ENCODE measurements at regions not wholly inside any gene's neighbourhood (a gene's known extent, or its start where the extent isn't known, plus 50 kb on each side); places are given as distances from the start of the nearest gene placed in this dataset.

DNA sequence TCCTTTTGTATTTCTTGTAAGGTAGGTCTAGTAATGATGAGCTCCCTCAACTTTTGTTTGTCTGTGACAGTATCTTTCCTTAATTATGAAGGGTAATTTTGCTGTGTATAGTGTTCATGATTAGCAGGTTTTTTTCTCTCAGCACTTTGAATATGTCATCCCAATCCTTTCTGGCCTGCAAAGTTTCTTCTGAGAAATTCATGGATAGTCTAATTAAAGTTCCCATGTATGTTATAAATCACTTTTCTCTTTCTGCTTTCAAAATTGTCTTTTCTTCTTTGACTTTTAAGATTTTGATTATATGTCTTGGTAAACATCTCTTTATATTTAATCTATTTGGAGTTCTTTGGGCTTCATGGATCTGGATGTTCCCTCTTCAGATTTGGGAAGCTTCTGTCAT, 54.3 kb upstream of the ZKSCAN2 start:
- FAIRE-seq (no peak), ATAC-seq (no peak), DNase-seq (ENCODE audit: low read depth, low spot score) (no peak)
- no peak for TF ChIP-seq POLR2A (IDR thresholded peaks at IDR 0.05; ENCODE audit: low read depth, low read length)
- H3K79me2 ChIP-seq (ENCODE audit: control insufficient read depth, insufficient read depth, low read length), result no peaks in the 10 kb centered on the region
- H3K4me1 ChIP-seq (ENCODE audit: control insufficient read depth, insufficient read depth, low read length), result no peaks in the 10 kb centered on the region
- H3K27ac ChIP-seq (ENCODE audit: control insufficient read depth, insufficient read depth), result no peak overlapping the region
- SMC1A ChIA-PET (ENCODE audit: uncharacterized antibody, unreplicated experiment), result no interaction called here
- no peaks in the 10 kb centered on the region for H3K27me3 ChIP-seq (replicated peaks in 1 of 2; ENCODE audit: control insufficient read depth in 2 of 2, insufficient read depth in 2 of 2, low read length in 1 of 2)
- H2AFZ ChIP-seq (ENCODE audit: control insufficient read depth, low read depth, low read length), result no peak overlapping the region
- in situ Hi-C loops (cut with MboI) (no loop called here), intact Hi-C loops (cut with micrococcal nuclease; ENCODE audit: unreplicated experiment) (no loop called here)
- no peaks in the 10 kb centered on the region for H4K20me1 ChIP-seq (ENCODE audit: control insufficient read depth, insufficient read depth)
- H3K4me3 ChIP-seq, result no peak overlapping the region
- H3K9me3 ChIP-seq (replicated peaks; ENCODE audit: control insufficient read depth, insufficient read depth, low read length), result no peaks in the 10 kb centered on the region; the same call in 2 of the 3 replicates
- H3K36me3 ChIP-seq (ENCODE audit: control insufficient read depth in 2 of 2, insufficient read depth in 2 of 2, low read length in 1 of 2), result no peaks in the 10 kb centered on the region
- POLR2A ChIA-PET, result no interaction called here
- H3K4me2 ChIP-seq (ENCODE audit: control insufficient read depth, insufficient read depth), result no peak overlapping the region
- CTCF ChIA-PET, result interaction anchor here (0.6 kb wide), 1 partner anchor 1322 kb away, joined by 3 read pairs; no protein-coding TSS in a partner anchor
- H3K9ac ChIP-seq (ENCODE audit: control insufficient read depth, insufficient read depth, low read length), result no peak overlapping the region
- RAD21 ChIA-PET (ENCODE audit: unreplicated experiment), result no interaction called here
- BruUV-seq (replicated peaks), result no TSS peak

DNA sequence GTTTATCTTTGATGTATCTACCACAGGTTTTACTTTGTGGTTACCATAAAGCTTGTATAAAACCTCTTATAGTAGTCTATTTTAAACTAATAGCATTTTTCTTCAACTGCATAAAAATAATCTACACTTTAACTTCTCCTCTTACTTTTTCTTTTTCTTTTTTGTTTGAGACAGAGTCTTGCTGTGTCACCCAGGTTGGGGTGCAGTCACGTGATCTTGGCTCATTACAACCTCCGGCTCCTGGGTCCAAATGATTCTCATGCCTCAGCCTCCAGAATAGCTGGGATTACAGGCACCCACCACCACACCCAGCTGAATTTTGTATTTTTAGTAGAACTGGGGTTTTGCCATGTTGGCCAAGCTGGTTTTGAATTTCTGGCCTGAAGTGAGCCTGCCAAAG, 53.4 kb upstream of the ZKSCAN2 start:
- BruUV-seq (replicated peaks), result no TSS peak
- ChIA-PET POLR2A (no interaction called here), RAD21 (ENCODE audit: unreplicated experiment) (no interaction called here)

More for the DNA sequence above, 53.4 kb upstream of the ZKSCAN2 start:
- no peaks in the 10 kb centered on the region for H3K79me2 ChIP-seq (ENCODE audit: control insufficient read depth, insufficient read depth, low read length)
- H3K4me1 ChIP-seq (ENCODE audit: control insufficient read depth, insufficient read depth, low read length), result no peaks in the 10 kb centered on the region
- FAIRE-seq (no peak), ATAC-seq (no peak), DNase-seq (ENCODE audit: low read depth, low spot score) (no peak)
- H4K20me1 ChIP-seq (ENCODE audit: control insufficient read depth, insufficient read depth), result no peaks in the 10 kb centered on the region
- in situ Hi-C loops (cut with MboI), result no loop called here
- no peak for TF ChIP-seq CHD4 (IDR thresholded peaks at IDR 0.05)
- TF ChIP-seq, protein P1, sequence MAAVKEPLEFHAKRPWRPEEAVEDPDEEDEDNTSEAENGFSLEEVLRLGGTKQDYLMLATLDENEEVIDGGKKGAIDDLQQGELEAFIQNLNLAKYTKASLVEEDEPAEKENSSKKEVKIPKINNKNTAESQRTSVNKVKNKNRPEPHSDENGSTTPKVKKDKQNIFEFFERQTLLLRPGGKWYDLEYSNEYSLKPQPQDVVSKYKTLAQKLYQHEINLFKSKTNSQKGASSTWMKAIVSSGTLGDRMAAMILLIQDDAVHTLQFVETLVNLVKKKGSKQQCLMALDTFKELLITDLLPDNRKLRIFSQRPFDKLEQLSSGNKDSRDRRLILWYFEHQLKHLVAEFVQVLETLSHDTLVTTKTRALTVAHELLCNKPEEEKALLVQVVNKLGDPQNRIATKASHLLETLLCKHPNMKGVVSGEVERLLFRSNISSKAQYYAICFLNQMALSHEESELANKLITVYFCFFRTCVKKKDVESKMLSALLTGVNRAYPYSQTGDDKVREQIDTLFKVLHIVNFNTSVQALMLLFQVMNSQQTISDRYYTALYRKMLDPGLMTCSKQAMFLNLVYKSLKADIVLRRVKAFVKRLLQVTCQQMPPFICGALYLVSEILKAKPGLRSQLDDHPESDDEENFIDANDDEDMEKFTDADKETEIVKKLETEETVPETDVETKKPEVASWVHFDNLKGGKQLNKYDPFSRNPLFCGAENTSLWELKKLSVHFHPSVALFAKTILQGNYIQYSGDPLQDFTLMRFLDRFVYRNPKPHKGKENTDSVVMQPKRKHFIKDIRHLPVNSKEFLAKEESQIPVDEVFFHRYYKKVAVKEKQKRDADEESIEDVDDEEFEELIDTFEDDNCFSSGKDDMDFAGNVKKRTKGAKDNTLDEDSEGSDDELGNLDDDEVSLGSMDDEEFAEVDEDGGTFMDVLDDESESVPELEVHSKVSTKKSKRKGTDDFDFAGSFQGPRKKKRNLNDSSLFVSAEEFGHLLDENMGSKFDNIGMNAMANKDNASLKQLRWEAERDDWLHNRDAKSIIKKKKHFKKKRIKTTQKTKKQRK (IDR thresholded peaks at IDR 0.05; ENCODE audit: low read depth, low read length), result no peak
- H3K36me3 ChIP-seq (ENCODE audit: control insufficient read depth in 2 of 2, insufficient read depth in 2 of 2, low read length in 1 of 2), result no peaks in the 10 kb centered on the region
- SMC1A ChIA-PET (ENCODE audit: uncharacterized antibody, unreplicated experiment), result no interaction called here
- H3K4me2 ChIP-seq (ENCODE audit: control insufficient read depth, insufficient read depth), result no peak overlapping the region
- no peaks in the 10 kb centered on the region; the same call in 2 of the 3 replicates for H3K9me3 ChIP-seq (replicated peaks; ENCODE audit: control insufficient read depth, insufficient read depth, low read length)
- H3K27ac ChIP-seq (ENCODE audit: control insufficient read depth, insufficient read depth), result no peak overlapping the region
- intact Hi-C loops (cut with micrococcal nuclease; ENCODE audit: unreplicated experiment), result no loop called here
- H3K9ac ChIP-seq (ENCODE audit: control insufficient read depth, insufficient read depth, low read length), result no peak overlapping the region
- no peak overlapping the region for H2AFZ ChIP-seq (ENCODE audit: control insufficient read depth, low read depth, low read length)
- H3K4me3 ChIP-seq, result no peak overlapping the region
- no peaks in the 10 kb centered on the region for H3K27me3 ChIP-seq (replicated peaks in 1 of 2; ENCODE audit: control insufficient read depth in 2 of 2, insufficient read depth in 2 of 2, low read length in 1 of 2)
- CTCF ChIA-PET, result no interaction called here
- 12% methylated on average over 2 of the region's 2 CpGs for WGBS (ENCODE audit: insufficient coverage, insufficient replicate concordance, low lambda C conversion rate, missing lambda C conversion rate)

Measured in GM12878 (cell line).